NOMO-1 (cell line): ENCODE measurements at regions not wholly inside any gene's neighbourhood (a gene's known extent, or its start where the extent isn't known, plus 50 kb on each side); places are given as distances from the start of the nearest gene placed in this dataset.
"Not testable (repeated sequence)": the region's sequence is repeated elsewhere in the genome, so short reads cannot be mapped to it uniquely, and the experiment has no call there.

Source experiments
- DNase-seq, 2 experiments: peaks; one replicate each; lab custom pipeline; 2025; ENCODE audit not compliant: unreplicated experiment in 2 of 2; lab: John Stamatoyannopoulos, UW

DNA sequence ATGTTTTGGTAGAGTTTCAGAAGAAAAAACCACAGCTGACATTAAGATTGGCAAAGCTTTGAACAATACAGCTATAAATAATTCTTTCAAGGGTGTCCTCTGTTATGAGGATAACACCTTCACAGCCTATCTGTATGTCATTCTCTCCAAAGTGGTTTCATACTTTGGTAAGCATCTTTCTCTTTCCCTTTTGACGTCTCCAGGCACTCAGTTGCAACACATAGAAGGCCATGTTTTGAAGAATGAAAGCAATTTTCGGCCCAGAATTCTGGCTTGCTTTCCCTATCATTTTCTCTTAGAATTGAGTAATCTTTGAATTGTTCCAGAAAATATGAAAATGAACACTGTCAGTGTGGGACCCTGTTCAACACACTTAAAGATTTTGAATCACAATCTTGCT lies 200.0 kb upstream of the CBLB start:
- no peak for DNase-seq

GRCh38 chr3:106070187-106070586 lies 201.4 kb upstream of the CBLB start:
- no peak for DNase-seq

DNA sequence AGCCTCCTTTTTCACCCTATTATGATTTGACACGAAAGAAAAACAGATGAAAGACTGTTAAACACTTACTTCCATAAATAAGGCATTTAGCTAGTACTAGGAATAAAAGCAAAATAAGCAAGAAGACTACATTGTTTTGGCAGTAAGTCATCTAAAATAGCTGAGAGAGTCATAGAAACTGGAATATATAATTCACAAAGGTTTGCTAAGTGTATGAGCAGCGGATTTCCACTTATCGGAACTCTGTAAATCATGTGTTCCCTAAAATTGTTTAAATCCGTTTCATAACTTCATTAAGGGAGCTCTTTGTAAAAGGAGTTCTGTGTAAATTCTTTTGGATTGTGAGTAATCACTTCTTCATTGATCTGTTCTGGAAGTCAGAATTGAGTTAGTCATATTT lies 202.5 kb upstream of the CBLB start:
- no peak for DNase-seq

- DNase-seq: not testable (repeated sequence)
These were observed 203.8 kb upstream of the CBLB start for GRCh38 chr3:106072596-106072995.

DNA sequence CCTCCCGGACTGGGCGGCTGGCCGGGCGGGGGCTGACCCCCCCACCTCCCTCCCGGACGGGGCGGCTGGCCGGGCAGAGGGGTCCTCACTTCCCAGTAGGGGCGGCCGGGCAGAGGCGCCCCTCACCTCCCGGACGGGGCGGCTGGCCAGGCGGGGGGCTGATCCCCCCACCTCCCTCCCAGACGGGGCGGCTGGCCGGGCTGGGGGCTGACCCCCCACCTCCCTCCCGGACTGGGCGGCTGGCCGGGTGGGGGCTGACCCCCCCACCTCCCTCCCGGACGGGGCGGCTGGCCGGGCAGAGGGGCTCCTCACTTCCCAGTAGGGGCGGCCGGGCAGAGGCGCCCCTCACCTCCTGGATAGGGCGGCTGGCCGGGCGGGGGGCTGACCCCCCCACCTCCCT lies 205.0 kb upstream of the CBLB start:
- DNase-seq: not testable (repeated sequence)

DNA sequence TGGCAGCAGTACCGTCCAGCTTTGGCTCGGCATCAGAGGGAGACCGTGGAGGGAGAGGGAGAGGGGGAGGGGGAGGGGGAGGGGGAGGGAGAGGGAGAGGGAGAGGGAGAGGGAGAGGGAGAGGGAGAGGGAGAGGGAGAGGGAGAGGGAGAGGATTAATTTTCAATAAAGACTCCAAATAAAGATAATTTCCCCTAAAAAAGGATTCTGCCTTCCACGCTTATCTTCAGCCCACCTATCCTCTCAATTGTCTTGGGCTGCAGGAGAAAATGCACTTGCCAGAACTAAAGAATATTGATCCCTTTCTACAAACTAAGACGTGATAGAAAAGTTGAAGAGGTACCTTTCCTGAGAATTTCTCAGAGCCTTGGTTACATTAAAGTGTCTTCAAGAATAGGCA lies 206.9 kb upstream of the CBLB start:
- not testable (repeated sequence) for DNase-seq

GRCh38 chr3:106078635-106079034 lies 209.8 kb upstream of the CBLB start:
- DNase-seq: no peak

GRCh38 chr3:106082616-106083015 lies 213.8 kb upstream of the CBLB start:
- no peak for DNase-seq

DNA sequence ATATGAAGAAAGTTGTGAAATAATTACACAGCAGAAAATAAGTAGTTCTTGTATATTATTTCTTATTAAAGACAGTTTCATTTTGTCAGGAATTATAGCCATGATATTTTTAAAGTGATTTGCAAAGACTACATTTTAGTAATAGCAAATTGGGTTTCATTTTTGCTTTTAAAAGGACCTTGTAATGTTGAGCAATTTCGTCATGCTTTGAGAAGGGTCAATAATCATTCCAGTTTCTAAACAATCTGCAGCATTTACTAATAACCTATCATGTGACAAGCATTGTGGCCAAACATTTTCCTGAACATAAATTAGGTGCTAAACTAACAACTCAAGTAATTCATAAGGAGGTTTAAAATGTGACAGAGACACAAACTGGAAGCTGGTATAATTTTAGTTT lies 214.4 kb upstream of the CBLB start:
- peak in 1 of 2 experiments; percentile 19 for DNase-seq

DNA sequence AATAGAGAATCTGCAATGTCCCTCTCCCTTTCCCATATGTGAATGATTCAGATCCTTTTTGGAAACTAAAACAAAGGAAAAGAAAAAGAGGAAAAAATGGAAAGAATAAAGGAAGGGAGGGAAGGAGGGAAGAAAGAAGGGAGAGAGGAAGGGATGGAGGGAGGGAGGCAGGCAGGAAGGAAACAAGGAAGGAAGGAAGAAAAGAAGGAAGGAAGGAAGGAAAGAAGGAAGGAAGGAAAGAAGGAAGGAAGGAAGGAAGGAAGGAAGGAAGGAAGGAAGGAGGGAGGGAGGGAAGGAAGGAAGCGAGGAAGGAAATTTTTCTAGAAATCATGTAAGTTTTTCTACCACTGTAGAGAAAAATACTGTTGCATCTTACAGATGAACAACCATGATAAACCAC lies 215.0 kb upstream of the CBLB start:
- DNase-seq: no peak

- no peak for DNase-seq
These were observed 217.2 kb upstream of the CBLB start for GRCh38 chr3:106086038-106086437.

GRCh38 chr3:106086636-106087035 lies 217.8 kb upstream of the CBLB start:
- no peak for DNase-seq

DNA sequence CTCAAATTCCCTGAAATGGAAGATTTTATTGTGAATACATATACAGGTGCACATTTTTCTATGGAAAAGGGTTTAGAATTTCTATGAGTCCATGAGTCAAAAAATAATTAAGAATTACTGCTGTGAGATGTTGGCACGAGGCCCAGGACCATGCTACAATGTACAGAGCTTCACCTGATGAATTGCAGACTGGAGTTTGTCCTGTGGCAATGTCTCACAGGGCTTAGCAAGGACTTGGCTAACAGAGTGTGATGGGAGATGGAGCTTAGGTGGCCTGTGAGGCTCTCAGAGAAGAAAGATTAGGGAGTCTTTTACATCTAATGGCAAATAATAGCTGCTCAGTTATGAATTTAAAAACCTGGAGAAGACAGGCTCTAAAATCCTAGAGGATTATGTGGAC lies 219.5 kb upstream of the CBLB start:
- no peak for DNase-seq

GRCh38 chr3:106088899-106089298 lies 220.1 kb upstream of the CBLB start:
- DNase-seq: no peak

GRCh38 chr3:106089806-106090205 lies 221.0 kb upstream of the CBLB start:
- DNase-seq: no peak

GRCh38 chr3:106092792-106093191 lies 224.0 kb upstream of the CBLB start:
- no peak for DNase-seq

- no peak for DNase-seq
These were observed 224.8 kb upstream of the CBLB start for GRCh38 chr3:106093616-106094015.

GRCh38 chr3:106097817-106098435 lies 229.1 kb upstream of the CBLB start:
- DNase-seq: no peak

DNA sequence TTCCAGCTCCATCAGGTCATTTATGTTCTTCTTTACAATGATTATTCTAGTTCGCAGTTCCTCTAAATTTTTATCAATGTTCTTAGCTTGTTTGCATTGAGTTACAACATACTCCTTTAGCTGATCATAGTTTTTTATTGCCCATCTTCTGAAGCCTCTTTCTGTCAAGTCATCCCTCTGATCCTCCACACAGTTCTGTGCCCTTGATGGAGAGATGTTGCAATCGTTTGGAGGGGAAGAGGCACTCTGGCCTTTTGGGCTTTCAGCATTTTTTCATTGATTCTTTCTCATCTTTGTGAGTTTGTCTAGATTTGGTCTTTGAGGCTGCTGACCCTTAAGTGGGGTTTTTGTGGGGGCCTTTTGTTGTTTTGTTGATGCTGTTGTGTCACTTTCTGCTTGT lies 234.6 kb upstream of the CBLB start:
- peak; percentile 84 to 97 for DNase-seq

DNA sequence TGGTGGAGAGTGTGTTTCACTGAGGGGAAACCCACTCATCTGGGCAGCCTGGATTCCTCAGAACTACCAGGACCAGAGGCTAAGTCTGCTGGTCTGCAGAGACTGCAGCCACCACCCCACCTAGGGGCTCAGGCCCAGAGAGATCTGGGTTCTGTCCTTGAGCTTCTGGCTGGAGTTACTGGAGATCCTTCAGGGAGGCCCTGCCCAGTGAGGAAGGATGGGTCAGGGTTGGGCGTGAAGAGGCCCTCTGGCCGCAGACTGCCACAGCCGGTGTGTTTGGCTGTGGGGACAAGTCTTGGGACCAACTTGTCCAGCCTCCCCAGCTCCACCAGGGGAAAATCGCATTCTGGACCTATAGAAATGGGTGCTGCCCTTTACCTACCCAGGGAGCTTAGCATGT lies 235.3 kb upstream of the CBLB start:
- no peak for DNase-seq

DNA sequence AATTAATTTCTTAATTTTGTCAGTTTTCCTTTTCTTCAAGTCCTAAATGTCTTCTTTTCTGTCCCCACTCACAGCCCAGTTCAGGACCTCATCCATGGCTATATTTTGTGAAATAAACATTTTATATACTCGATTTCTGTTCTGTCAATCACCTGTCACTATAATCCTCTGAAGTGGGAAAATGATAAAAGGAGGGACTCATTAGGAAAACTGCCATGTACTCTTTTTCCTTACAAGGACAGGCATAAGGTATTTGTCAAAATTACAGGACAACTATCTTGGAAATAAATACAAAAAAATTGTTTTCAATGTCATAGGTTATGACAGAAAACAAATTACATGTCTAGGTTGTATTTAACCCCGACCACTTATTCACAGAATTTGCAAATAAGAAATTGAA lies 240.1 kb upstream of the CBLB start:
- no peak for DNase-seq

DNA sequence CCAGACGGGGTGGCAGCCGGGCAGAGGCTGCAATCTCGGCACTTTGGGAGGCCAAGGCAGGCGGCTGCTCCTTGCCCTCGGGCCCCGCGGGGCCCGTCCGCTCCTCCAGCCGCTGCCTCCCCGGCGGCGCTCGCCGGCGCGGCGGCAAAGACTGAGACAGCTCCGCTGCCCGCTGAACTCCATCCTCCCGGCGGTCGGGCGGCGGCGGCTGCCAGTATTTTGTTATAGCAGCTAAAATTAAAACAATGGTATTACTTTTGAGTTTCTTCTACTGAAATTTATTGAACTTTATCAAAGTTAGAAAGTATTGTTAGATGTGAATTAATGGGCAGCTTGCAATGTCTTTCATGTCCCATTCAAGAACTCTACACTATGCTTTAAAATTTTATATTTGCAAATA lies 243.7 kb upstream of the CBLB start:
- DNase-seq: not testable (repeated sequence)

GRCh38 chr3:106113747-106114146 lies 244.9 kb upstream of the CBLB start:
- no peak for DNase-seq
